ENCODE measurements at regions not wholly inside any gene's neighbourhood (a gene's known extent, or its start where the extent isn't known, plus 50 kb on each side); places are given as distances from the start of the nearest gene placed in this dataset.

DNA sequence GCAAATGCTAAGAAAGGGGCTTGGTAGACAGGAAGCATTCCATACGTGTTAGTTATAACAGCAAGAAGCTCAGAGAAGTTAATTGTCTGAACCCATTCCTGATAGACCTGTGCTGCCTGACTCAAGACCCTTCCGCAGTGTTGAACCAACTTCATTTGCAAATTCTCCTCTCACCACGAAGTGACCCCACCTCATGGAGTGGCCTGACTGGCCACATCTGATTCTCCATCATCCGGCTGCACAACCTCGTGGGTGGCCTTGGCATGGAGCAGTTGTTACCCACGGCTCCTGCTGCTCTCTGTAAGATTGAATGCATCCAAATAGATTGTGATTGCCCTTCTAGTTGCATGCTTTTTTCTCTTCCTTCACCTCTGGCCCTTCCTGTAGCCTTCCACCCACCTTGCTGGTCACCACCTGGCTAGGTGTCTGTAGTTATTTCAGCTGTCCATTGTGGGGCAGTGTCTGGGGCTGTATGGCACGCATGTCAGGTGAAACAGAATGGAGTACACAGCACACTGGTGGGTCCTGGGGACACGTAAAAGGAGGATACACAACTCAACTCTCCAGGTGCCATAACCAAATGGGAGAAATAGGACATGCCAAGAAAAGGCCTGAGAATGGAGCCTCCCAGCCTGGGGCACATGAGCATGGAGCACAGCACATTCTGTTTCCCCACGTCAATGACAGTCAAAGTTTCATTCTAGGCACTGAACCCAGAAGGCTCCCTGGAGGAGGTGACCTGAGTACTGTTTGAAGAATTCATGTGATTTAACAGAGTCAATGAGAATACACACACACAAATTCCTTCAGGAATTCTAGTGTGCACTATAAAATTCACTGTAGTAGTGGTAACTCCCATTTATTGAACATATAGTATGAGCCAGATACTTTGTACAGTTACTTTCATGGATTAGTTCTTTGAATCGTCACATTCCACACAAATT lies 70.5 kb upstream of the PTCH1 start (continued):
- no peak for TF ChIP-seq RFX5 (IDR thresholded peaks at IDR 0.05; ENCODE audit: low read depth, low read length)
- no peak for TF ChIP-seq POLR2A (IDR thresholded peaks at IDR 0.05; ENCODE audit: low read depth, low read length)

DNA sequence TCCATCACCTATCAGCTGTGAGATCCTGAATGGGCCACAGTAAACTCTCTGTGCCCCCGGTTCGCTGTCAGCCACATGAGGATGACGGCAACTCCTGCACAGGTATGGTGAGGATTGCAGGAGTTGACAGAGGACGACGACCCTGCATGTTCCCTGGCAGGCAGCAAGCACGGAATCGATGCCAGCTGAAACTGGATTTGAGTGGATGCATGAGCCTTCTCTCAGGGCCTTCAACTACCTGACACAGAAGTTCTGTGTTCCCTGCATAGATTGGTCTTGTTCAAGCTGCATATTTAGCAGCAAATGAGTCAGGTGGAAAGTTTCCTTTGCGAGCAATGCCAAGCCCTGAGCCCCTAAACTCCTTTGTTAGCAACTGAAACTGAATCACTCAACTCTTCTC lies 69.6 kb upstream of the PTCH1 start:
- Histone ChIP-seq H2BK15ac (ENCODE audit: low read depth, low read length) (no peak overlapping the region), H4K20me1 (ENCODE audit: insufficient read depth, low read length) (no peaks in the 10 kb centered on the region; the same call in 1 of the 2 replicates), H4K91ac (ENCODE audit: insufficient read depth, low read depth, low read length) (no peak overlapping the region), H3K9me3 (ENCODE audit: control insufficient read depth, insufficient read depth, low read length) (no peaks in the 10 kb centered on the region), H3K36me3 (ENCODE audit: control insufficient read depth, insufficient read depth, low read length) (no peaks in the 10 kb centered on the region), H3K4me3 (ENCODE audit: insufficient read depth, low read depth, low read length) (no peak overlapping the region), H3K4me2 (ENCODE audit: low read depth, low read length) (no peak overlapping the region), H3K79me1 (ENCODE audit: low read depth in 1 of 2, low read length in 2 of 2) (no peaks in the 10 kb centered on the region), H3K4me1 (ENCODE audit: control insufficient read depth, insufficient read depth, low read length) (no peaks in the 10 kb centered on the region; the same call in 1 of the 2 replicates), H2BK120ac (ENCODE audit: low read depth, low read length) (no peak overlapping the region), H2AK5ac (ENCODE audit: low read depth, low read length) (no peak overlapping the region), H3K14ac (replicated peaks; ENCODE audit: low read depth, low read length) (no peak overlapping the region), H4K5ac (ENCODE audit: low read depth, low read length) (no peak overlapping the region), H2AFZ (replicated peaks; ENCODE audit: low read length, poor library complexity) (peak overlapping the region; percentile 29), H3K9me1 (ENCODE audit: insufficient read depth, low read length) (no peaks in the 10 kb centered on the region), H3K4ac (ENCODE audit: low read depth, low read length) (no peak overlapping the region), H2BK5ac (ENCODE audit: low read depth, low read length, poor library complexity, severe bottlenecking) (no peak overlapping the region), H3K27me3 (ENCODE audit: control insufficient read depth, insufficient read depth, low read length) (peaks cover 14% of the 10 kb centered on the region), H3K23ac (ENCODE audit: low read depth, low read length) (no peak overlapping the region), H3K56ac (ENCODE audit: extremely low read depth, insufficient read depth, low read length) (no peak overlapping the region), H3K9ac (ENCODE audit: low read depth, low read length) (no peak overlapping the region), H4K8ac (ENCODE audit: low read depth in 2 of 2, low read length in 2 of 2) (no peak overlapping the region), H3K18ac (ENCODE audit: low read depth, low read length) (no peak overlapping the region), H2AK9ac (replicated peaks; ENCODE audit: low read depth, low read length, poor library complexity) (no peak overlapping the region), H3K27ac (ENCODE audit: insufficient read depth, low read length) (no peak overlapping the region), H2BK20ac (ENCODE audit: low read depth, low read length) (no peak overlapping the region)
- DNase-seq, result no peak
- no TSS peak for BruUV-seq (replicated peaks)
- ChIA-PET POLR2A (ENCODE audit: unreplicated experiment) (no interaction called here), CTCF (interaction anchor here (0.6 kb wide), 2 partner anchors 12 to 1077 kb away, joined by 3 to 4 read pairs; no protein-coding TSS in a partner anchor)
- 62% methylated on average over 3 of the region's 8 CpGs; no CpG with 5 or more reads in 1 of the 2 experiments for WGBS, 2 experiments (ENCODE audit: extremely low coverage in 2 of 2, insufficient read length in 1 of 2)
- no peak for ATAC-seq (ENCODE audit: low read depth)
- dilution Hi-C loops (cut with HindIII; ENCODE audit: low sequenced_read_pairs, unreplicated experiment), result no loop called here
- in situ Hi-C loops (cut with MboI; ENCODE audit: low sequenced_read_pairs), result no loop called here
- intact Hi-C loops (cut with micrococcal nuclease), result no loop called here
- no peak for TF ChIP-seq BHLHE40 (IDR thresholded peaks at IDR 0.05; ENCODE audit: low read depth, low read length)
- no peak for TF ChIP-seq RAD21 (IDR thresholded peaks at IDR 0.05; ENCODE audit: low read length)
- no peak for TF ChIP-seq MAFK (IDR thresholded peaks at IDR 0.05; ENCODE audit: low read depth, low read length)
- TF ChIP-seq CHD1 (IDR thresholded peaks at IDR 0.05; ENCODE audit: low read depth, low read length), result no peak
- TF ChIP-seq RCOR1 (IDR thresholded peaks at IDR 0.05; ENCODE audit: insufficient replicate concordance, low read length), result no peak
- no peak for TF ChIP-seq SMC3 (IDR thresholded peaks at IDR 0.05; ENCODE audit: low read depth, low read length)
- TF ChIP-seq, protein P1, sequence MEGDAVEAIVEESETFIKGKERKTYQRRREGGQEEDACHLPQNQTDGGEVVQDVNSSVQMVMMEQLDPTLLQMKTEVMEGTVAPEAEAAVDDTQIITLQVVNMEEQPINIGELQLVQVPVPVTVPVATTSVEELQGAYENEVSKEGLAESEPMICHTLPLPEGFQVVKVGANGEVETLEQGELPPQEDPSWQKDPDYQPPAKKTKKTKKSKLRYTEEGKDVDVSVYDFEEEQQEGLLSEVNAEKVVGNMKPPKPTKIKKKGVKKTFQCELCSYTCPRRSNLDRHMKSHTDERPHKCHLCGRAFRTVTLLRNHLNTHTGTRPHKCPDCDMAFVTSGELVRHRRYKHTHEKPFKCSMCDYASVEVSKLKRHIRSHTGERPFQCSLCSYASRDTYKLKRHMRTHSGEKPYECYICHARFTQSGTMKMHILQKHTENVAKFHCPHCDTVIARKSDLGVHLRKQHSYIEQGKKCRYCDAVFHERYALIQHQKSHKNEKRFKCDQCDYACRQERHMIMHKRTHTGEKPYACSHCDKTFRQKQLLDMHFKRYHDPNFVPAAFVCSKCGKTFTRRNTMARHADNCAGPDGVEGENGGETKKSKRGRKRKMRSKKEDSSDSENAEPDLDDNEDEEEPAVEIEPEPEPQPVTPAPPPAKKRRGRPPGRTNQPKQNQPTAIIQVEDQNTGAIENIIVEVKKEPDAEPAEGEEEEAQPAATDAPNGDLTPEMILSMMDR (conservative IDR thresholded peaks at IDR 0.05; ENCODE audit: low read depth, low read length), result no peak
- TF ChIP-seq MAZ (IDR thresholded peaks at IDR 0.05; ENCODE audit: borderline replicate concordance, low read depth, low read length), result no peak
- no peak for TF ChIP-seq MXI1 (IDR thresholded peaks at IDR 0.05; ENCODE audit: borderline replicate concordance, low read depth, low read length)
- no peak for TF ChIP-seq FOS (IDR thresholded peaks at IDR 0.05; ENCODE audit: low read depth, low read length)
- no peak for TF ChIP-seq NFE2L2 (IDR thresholded peaks at IDR 0.05; ENCODE audit: low read depth, low read length)
- no peak for TF ChIP-seq RFX5 (IDR thresholded peaks at IDR 0.05; ENCODE audit: low read depth, low read length)
- no peak for TF ChIP-seq POLR2A (IDR thresholded peaks at IDR 0.05; ENCODE audit: low read depth, low read length)
- TF ChIP-seq, protein P2, sequence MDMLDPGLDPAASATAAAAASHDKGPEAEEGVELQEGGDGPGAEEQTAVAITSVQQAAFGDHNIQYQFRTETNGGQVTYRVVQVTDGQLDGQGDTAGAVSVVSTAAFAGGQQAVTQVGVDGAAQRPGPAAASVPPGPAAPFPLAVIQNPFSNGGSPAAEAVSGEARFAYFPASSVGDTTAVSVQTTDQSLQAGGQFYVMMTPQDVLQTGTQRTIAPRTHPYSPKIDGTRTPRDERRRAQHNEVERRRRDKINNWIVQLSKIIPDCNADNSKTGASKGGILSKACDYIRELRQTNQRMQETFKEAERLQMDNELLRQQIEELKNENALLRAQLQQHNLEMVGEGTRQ (IDR thresholded peaks at IDR 0.05; ENCODE audit: low read depth, low read length), result no peak
